Endothelial cell of umbilical vein (primary cell): ENCODE measurements at regions not wholly inside any gene's neighbourhood (a gene's known extent, or its start where the extent isn't known, plus 50 kb on each side); places are given as distances from the start of the nearest gene placed in this dataset.

ENCODE experiments used
- CTCF ChIP-seq, 2 donors: IDR thresholded peaks; 1 replicate in 1 of 2; 2 replicates in 1 of 2; pipeline ENCODE4 v1.5.1; 2011; ENCODE audit warnings: low read length in 2 of 2, mild to moderate bottlenecking in 2 of 2, moderate library complexity in 2 of 2, control low read depth in 1 of 2, inconsistent platforms in 1 of 2, low read depth in 1 of 2; ENCODE audit not compliant: insufficient read depth in 1 of 2; ENCODE audit errors: extremely low read depth in 1 of 2
- GATA2 ChIP-seq: IDR thresholded peaks from 2 replicates; pipeline ENCODE4 v1.7.0; 2011; ENCODE audit warnings: low read depth, mild to moderate bottlenecking, moderate library complexity, mixed read lengths, low read length; ENCODE audit not compliant: insufficient read length, insufficient read depth
- JUN ChIP-seq: IDR thresholded peaks from 2 replicates; pipeline ENCODE4 v1.6.1; 2011; ENCODE audit warnings: borderline replicate concordance, low read depth; ENCODE audit not compliant: insufficient read length, insufficient read depth
- POLR2A ChIP-seq: IDR thresholded peaks from 2 replicates; pipeline ENCODE4 v1.6.1; 2012; ENCODE audit warnings: low read depth, mild to moderate bottlenecking, control low read depth, low read length
- POLR2AphosphoS5 ChIP-seq: IDR thresholded peaks from 2 replicates; pipeline ENCODE4 v1.6.1; 2012; ENCODE audit warnings: low read depth, mild to moderate bottlenecking, control low read depth, low read length, moderate library complexity; ENCODE audit not compliant: insufficient read depth
- TF ChIP-seq, protein P1 (sequence below): IDR thresholded peaks from 2 replicates; pipeline ENCODE4 v1.6.1; 2011; ENCODE audit not compliant: insufficient read depth, insufficient read length

DNA sequence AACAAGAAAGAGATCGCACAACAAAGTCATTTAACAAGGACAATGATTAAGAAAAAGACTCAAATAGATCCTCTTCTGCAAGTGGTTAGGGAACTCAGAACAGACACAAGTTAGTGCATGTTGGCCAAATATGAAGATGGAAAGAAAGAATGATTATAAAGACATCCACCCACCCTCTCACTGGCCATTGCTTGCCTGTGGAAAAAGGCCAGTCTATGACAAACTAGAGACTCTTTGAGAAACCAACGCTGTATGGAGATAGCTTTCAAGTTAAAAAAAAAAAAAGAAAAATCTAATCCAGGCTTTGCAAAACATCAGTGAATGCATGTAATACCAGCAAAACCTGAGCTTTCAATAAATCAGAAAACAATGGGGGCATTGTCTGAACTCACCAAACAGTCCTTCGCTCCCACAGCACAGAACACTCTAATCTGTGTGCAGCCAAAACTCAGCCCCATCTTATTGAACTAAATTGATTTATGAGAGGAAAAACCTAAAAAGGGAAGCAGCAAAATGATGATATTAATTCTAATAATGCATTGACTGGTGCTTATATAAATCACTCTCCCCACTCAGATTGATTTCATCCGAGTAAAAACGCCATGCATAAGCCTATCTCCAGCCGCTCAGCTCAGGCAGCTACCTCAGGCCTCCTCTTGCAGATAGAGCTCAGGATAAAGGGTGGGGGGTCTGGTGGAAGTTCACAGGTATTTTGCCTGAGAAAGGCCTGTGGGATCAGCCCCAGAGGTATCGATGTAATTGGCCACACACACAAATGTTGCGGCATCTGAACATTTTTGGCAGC is 547.1 kb downstream of the CCDC171 start:
- TF ChIP-seq CTCF (IDR thresholded peaks at IDR 0.05; ENCODE audit: extremely low read depth in 1 of 2, insufficient read depth in 1 of 2, low read depth in 1 of 2, low read length in 2 of 2), result no peak
- TF ChIP-seq POLR2A, result no peak
- no peak for TF ChIP-seq GATA2
- no peak for TF ChIP-seq JUN
- TF ChIP-seq, protein P1, sequence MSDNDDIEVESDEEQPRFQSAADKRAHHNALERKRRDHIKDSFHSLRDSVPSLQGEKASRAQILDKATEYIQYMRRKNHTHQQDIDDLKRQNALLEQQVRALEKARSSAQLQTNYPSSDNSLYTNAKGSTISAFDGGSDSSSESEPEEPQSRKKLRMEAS, result no peak
- no peak for TF ChIP-seq POLR2AphosphoS5
